Uterus (tissue), 2 donors: ENCODE measurements at regions not wholly inside any gene's neighbourhood (a gene's known extent, or its start where the extent isn't known, plus 50 kb on each side); places are given as distances from the start of the nearest gene placed in this dataset.

Experiments used
- POLR2A ChIP-seq, 2 donors: fragments of 450-650 bp; IDR thresholded peaks; one replicate each; pipeline ENCODE4 v1.6.1; 2016; ENCODE audit warnings: antibody characterized with exemption in 2 of 2, mild to moderate bottlenecking in 1 of 2, moderate library complexity in 1 of 2
- TF ChIP-seq, protein P1 (sequence below), 4 experiments: fragments of 200-600 bp in 2 of 4; fragments of 450-650 bp in 2 of 4; sonication (generic) in 2 of 4; IDR thresholded peaks; one replicate each; pipeline ENCODE4 v1.5.1; 2016 to 2019; ENCODE audit warnings: antibody characterized with exemption in 4 of 4, mild to moderate bottlenecking in 2 of 4, moderate library complexity in 1 of 4

- TF ChIP-seq, protein P1, sequence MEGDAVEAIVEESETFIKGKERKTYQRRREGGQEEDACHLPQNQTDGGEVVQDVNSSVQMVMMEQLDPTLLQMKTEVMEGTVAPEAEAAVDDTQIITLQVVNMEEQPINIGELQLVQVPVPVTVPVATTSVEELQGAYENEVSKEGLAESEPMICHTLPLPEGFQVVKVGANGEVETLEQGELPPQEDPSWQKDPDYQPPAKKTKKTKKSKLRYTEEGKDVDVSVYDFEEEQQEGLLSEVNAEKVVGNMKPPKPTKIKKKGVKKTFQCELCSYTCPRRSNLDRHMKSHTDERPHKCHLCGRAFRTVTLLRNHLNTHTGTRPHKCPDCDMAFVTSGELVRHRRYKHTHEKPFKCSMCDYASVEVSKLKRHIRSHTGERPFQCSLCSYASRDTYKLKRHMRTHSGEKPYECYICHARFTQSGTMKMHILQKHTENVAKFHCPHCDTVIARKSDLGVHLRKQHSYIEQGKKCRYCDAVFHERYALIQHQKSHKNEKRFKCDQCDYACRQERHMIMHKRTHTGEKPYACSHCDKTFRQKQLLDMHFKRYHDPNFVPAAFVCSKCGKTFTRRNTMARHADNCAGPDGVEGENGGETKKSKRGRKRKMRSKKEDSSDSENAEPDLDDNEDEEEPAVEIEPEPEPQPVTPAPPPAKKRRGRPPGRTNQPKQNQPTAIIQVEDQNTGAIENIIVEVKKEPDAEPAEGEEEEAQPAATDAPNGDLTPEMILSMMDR (IDR thresholded peaks at IDR 0.05), result no peak
- no peak for TF ChIP-seq POLR2A (IDR thresholded peaks at IDR 0.05)
These were observed 1062.1 kb downstream of the BRD1 start for GRCh38 chr22:48765595-48765994.
